Astrocyte of the spinal cord (primary cell): ENCODE measurements at regions not wholly inside any gene's neighbourhood (a gene's known extent, or its start where the extent isn't known, plus 50 kb on each side); places are given as distances from the start of the nearest gene placed in this dataset.
"Not testable (repeated sequence)": the region's sequence is repeated elsewhere in the genome, so short reads cannot be mapped to it uniquely, and the experiment has no call there.

Experiments used
- DNase-seq: peaks from one replicate; pipeline ENCODE4 v3.0.0; 2011; ENCODE audit warnings: low read depth, low spot score
- H3K4me3 ChIP-seq: 2 replicates; pipeline ENCODE4 v1.5.1; 2011; ENCODE audit warnings: low read depth, mild to moderate bottlenecking, low read length, moderate library complexity
- in situ Hi-C: cut with HindIII; loops from 2 replicates; pipeline ENCODE4 v1.10.0; 2017; ENCODE audit warnings: low sequenced_read_pairs
- TF ChIP-seq, protein P1 (sequence below): IDR thresholded peaks from 2 replicates; pipeline ENCODE4 v1.5.1; 2012; ENCODE audit warnings: low read depth, mild to moderate bottlenecking, low read length, inconsistent platforms

DNA sequence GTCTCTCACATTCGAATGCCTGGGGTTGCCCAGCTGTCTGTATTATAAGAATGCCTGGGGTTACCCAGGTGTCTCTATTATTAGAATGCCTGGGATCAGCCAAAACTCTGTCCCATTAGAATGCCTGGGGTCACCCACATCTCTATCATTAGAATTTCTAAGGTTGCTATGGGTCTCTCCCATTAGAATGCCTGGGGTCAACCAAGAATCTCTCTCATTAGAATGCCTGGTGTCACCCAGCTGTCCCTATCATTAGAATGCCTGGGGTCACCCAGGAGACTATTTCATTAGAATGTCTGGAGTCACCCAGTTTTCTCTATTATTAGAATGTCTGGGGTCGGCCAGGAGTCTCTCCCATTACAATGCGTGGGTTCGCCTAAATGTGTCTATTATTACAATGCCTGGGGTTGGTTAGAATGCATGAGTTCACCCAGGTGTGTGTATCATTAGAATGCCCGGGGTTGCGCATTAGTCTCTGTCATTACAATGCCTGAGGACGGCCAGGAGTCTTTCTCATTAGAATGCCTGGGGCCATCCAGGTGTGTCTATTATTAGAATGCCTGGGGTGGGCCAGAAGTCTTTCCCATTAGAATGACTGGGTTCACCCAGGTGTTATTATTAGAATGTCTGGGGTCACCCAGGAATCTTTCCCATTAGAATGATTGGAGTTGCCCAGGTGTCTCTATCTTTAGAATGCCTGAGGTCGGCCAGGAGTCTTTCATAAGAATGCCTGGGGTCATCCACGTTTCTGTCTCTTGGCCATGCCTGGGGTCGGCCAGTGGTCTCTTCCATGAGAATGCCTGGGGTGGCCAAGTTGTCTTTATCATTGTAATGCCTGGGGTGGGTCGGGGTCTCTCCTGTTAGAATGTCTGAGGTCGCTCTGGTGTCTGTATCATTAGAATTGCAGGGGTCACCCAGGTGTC, 59.6 kb downstream of the RNF187 start:
- TF ChIP-seq, protein P1, sequence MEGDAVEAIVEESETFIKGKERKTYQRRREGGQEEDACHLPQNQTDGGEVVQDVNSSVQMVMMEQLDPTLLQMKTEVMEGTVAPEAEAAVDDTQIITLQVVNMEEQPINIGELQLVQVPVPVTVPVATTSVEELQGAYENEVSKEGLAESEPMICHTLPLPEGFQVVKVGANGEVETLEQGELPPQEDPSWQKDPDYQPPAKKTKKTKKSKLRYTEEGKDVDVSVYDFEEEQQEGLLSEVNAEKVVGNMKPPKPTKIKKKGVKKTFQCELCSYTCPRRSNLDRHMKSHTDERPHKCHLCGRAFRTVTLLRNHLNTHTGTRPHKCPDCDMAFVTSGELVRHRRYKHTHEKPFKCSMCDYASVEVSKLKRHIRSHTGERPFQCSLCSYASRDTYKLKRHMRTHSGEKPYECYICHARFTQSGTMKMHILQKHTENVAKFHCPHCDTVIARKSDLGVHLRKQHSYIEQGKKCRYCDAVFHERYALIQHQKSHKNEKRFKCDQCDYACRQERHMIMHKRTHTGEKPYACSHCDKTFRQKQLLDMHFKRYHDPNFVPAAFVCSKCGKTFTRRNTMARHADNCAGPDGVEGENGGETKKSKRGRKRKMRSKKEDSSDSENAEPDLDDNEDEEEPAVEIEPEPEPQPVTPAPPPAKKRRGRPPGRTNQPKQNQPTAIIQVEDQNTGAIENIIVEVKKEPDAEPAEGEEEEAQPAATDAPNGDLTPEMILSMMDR: no peak
- DNase-seq: no peak
- in situ Hi-C loops: no loop called here
- H3K4me3 ChIP-seq: no peak overlapping the region

DNA sequence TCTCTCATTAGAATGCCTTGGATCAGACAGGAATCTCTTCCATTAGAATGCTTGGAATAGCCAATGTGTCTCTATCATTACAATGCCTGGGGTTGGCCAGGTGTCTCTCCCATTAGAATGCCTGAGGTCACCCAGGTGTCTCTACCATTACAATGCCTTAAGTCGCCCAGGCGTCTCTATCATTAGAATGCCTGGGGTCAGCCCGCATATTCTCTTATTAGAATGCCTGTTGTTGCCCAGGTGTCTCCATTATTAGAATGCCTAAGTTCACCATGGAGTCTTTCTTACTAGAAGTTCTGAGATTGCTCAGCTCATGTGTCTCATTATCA, 60.2 kb downstream of the RNF187 start:
- in situ Hi-C loops: no loop called here
- no peak for DNase-seq
- TF ChIP-seq, protein P1: no peak
- no peak overlapping the region for H3K4me3 ChIP-seq

DNA sequence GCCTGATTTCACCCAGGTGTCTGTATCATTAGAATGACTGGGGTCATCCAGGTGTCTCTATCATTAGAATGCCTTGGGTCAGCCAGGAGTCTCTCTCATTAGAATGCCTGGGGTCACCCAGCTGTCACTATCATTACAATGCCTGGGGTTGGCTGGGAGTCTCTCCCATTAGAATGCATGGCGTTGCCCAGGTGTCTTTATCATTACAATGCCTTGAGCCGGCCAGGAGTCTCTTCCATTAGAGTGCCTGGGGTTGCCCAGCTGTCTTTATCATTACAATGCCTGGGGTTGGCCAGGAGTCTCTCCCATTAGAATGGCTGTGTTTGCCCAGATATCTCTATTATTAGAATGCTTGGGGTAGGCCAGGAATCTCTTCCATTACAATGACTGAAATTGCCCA, 61.6 kb downstream of the RNF187 start:
- TF ChIP-seq, protein P1: no peak
- H3K4me3 ChIP-seq: no peak overlapping the region
- DNase-seq: no peak
- in situ Hi-C loops: no loop called here

DNA sequence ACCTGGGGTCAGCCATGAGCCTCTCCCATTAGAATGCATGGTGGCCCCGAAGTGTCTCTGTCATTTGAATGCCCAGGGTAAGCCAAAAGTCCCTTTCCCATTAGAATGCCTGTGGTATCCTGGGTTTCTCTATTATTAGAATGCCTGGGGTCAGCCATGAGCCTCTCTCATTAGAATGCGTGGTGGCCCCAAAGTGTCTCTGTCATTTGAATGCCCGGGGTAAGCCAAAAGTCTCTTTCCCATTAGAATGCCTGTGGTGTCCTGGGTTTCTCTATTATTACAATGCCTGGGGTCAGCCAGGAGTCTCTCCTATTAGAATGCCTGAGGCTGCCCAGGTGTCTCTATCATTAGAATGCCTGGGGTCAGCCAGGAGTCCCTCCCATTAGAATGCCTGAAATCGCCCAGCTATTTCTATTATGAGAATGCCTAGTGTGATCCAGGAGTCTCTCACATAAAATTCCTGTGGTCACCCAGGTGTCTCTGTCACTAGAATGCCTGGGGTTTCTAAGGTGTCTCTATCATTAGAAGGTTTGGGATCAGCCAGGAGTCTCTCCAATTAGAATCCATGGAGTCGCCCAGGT, 65.5 kb downstream of the RNF187 start:
- TF ChIP-seq, protein P1: no peak
- no peak overlapping the region for H3K4me3 ChIP-seq
- no peak for DNase-seq
- in situ Hi-C loops: no loop called here

DNA sequence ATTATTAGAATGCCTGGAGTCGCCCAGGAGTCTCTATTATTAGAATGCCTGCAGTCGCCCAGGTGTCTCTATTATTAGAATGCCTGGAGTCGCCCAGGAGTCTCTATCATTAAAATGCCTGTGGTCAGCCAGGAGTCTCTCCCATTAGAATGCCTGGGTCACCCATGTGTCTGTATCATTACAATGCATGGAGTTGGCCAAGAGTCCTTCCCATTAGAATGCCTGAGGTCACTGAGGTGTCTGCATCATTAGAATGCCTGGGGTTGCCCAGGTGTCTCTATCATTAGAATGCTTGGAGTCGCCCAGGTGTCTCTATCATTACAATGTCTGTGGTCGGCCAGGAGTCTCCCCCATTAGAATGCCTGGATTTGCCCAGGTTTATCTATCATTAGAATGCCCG, 66.9 kb downstream of the RNF187 start:
- no peak overlapping the region for H3K4me3 ChIP-seq
- no peak for DNase-seq
- TF ChIP-seq, protein P1: no peak
- in situ Hi-C loops: no loop called here

DNA sequence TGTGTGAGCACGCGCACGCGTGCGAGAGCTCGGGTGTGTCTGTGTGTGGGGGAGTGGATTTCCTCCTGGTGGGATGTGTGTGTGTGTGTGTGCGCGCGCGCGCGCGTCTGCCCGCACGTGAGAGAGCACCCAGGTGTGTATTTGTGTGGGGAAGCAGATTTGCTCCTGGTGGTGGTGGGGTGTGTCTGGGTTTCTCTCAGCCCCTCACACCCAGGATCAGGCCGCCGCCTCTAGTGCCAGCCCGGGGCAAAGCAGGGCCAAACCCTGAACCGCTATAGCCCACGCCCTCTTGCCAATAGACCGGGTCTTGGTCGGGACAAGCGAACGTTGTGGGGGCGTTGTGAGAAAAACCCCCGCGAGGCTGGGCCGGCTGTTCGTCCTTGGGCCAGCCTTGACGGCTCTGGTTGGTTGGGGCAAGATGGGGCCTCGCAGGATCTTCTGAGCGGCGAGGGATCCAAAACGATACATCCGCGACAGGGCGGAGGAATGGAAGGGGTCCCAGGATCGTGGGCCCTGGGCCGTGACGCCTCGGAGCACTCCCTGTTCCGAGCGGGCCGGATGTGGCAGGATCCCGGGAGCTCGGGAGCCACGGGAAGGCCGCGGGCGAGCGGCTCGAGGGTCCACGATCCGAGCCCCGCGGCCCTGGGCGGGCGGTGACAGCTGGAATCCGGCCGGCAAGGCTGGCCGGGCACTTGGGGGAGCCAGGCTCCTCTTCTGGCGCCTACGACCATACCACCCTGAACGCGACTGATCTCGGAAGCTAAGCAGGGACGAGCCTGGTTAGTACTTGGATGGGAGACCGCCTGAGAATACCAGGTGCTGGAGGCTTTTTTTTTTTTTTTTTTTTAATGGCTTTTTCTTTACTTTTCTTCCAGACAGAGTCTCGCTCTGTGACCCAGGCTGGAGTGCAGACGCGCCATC, 68.2 kb downstream of the RNF187 start:
- H3K4me3 ChIP-seq: no peak overlapping the region
- TF ChIP-seq, protein P1: no peak
- in situ Hi-C loops: no loop called here
- no peak for DNase-seq

DNA sequence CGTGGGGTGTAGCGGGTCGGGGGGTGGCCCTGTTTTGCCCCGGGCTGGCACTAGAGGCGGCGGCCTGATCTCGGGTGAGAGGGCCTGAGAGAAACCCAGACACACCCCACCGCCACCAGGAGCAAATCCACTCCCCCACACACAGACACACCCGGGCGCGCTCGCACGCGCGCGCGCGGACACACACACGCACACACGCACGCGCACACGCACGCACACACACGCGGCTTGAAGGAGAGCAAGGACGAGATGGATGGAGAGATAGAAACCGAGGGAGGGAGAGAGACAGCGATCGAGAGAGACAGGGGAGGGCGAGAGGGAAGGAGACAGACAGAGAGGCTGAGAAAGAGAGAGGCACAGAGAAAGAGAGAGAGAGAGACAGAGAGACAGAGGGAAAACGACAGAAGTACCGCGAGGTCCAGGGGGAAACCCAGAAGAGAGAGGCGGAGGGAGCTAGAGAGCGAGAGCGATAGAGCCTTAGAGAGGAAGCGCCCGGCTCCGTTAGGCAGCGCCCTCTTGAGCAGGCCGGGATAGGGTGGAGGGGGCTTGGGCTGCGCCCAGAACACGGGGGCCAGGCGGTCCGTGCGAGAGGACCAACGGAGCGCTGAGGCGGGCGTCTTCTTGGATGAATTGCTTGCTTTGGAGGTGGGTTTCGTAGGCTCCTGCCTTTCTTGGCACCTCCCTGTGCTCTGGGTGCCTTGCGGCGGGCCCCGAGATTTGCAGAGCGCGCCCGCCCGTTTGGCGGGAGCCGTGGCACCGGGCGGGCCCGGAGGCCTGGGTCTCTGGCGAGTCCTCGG, 69.7 kb downstream of the RNF187 start:
- DNase-seq, in situ Hi-C loops: not testable (repeated sequence)
- peak overlapping the region; percentile 34 for H3K4me3 ChIP-seq
